Uterus (tissue), 2 donors: ENCODE measurements at regions not wholly inside any gene's neighbourhood (a gene's known extent, or its start where the extent isn't known, plus 50 kb on each side); places are given as distances from the start of the nearest gene placed in this dataset.

Experiments used
- CTCF ChIP-seq, 4 experiments: fragments of 200-600 bp in 2 of 4; fragments of 450-650 bp in 2 of 4; sonication (generic) in 2 of 4; IDR thresholded peaks; one replicate each; pipeline ENCODE4 v1.5.1; 2016 to 2019; ENCODE audit warnings: antibody characterized with exemption in 4 of 4, mild to moderate bottlenecking in 2 of 4, moderate library complexity in 1 of 4
- POLR2A ChIP-seq, 2 donors: fragments of 450-650 bp; IDR thresholded peaks; one replicate each; pipeline ENCODE4 v1.6.1; 2016; ENCODE audit warnings: antibody characterized with exemption in 2 of 2, mild to moderate bottlenecking in 1 of 2, moderate library complexity in 1 of 2

- no peak for TF ChIP-seq CTCF (IDR thresholded peaks at IDR 0.05)
- no peak for TF ChIP-seq POLR2A (IDR thresholded peaks at IDR 0.05)
These were observed 202.4 kb downstream of the CHIC2 start for GRCh38 chr4:53861856-53862610.
